OCI-LY7 (cell line): ENCODE measurements at regions not wholly inside any gene's neighbourhood (a gene's known extent, or its start where the extent isn't known, plus 50 kb on each side); places are given as distances from the start of the nearest gene placed in this dataset.

Experiments used
- EZH2phosphoT487 ChIP-seq: fragments of 200-600 bp; sonication (generic); IDR thresholded peaks from 2 replicates; pipeline ENCODE4 v1.6.1; 2018; ENCODE audit warnings: low read depth, borderline replicate concordance, mild to moderate bottlenecking, mixed run types, antibody characterized with exemption, low read length, moderate library complexity, mixed read lengths
- TF ChIP-seq, protein P1 (sequence below): fragments of 200-600 bp; sonication (generic); conservative IDR thresholded peaks from 2 replicates; pipeline ENCODE4 v1.5.1; 2014; ENCODE audit warnings: mild to moderate bottlenecking, antibody characterized with exemption, low read length, moderate library complexity, mixed read lengths

GRCh38 chr7:391411-391951 lies 101.5 kb downstream of the FOXL3 start:
- TF ChIP-seq, protein P1, sequence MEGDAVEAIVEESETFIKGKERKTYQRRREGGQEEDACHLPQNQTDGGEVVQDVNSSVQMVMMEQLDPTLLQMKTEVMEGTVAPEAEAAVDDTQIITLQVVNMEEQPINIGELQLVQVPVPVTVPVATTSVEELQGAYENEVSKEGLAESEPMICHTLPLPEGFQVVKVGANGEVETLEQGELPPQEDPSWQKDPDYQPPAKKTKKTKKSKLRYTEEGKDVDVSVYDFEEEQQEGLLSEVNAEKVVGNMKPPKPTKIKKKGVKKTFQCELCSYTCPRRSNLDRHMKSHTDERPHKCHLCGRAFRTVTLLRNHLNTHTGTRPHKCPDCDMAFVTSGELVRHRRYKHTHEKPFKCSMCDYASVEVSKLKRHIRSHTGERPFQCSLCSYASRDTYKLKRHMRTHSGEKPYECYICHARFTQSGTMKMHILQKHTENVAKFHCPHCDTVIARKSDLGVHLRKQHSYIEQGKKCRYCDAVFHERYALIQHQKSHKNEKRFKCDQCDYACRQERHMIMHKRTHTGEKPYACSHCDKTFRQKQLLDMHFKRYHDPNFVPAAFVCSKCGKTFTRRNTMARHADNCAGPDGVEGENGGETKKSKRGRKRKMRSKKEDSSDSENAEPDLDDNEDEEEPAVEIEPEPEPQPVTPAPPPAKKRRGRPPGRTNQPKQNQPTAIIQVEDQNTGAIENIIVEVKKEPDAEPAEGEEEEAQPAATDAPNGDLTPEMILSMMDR = no peak
- TF ChIP-seq EZH2phosphoT487 = no peak
